ENCODE measurements at regions not wholly inside any gene's neighbourhood (a gene's known extent, or its start where the extent isn't known, plus 50 kb on each side); places are given as distances from the start of the nearest gene placed in this dataset.
A peak's percentile ranks its signal among the peaks of the same experiment; 100 is the strongest.

- no peak for TF ChIP-seq CTCF (IDR thresholded peaks at IDR 0.05; ENCODE audit: low read depth, low read length)
- DNase-seq (ENCODE audit: low read depth in 2 of 2), result no peak
- H3K4me3 ChIP-seq (replicated peaks in 1 of 2; ENCODE audit: low read depth in 2 of 2, low read length in 2 of 2), result no peak overlapping the region
Observed at GRCh38 chr4:20386906-20387305, 135.2 kb downstream of the SLIT2 start.

GRCh38 chr4:20391198-20391597 is 139.5 kb downstream of the SLIT2 start:
- peak; percentile 33 to 55 for DNase-seq (ENCODE audit: low read depth in 2 of 2)
- TF ChIP-seq CTCF (IDR thresholded peaks at IDR 0.05; ENCODE audit: low read depth, low read length), result no peak
- H3K4me3 ChIP-seq (replicated peaks in 1 of 2; ENCODE audit: low read depth in 2 of 2, low read length in 2 of 2), result no peak overlapping the region

- DNase-seq (ENCODE audit: low read depth in 2 of 2), result no peak
- no peak for TF ChIP-seq CTCF (IDR thresholded peaks at IDR 0.05; ENCODE audit: low read depth, low read length)
- H3K4me3 ChIP-seq (replicated peaks in 1 of 2; ENCODE audit: low read depth in 2 of 2, low read length in 2 of 2), result no peak overlapping the region
Observed at GRCh38 chr4:20391912-20392311, 140.2 kb downstream of the SLIT2 start.

GRCh38 chr4:20393486-20394100 is 141.9 kb downstream of the SLIT2 start:
- TF ChIP-seq CTCF (IDR thresholded peaks at IDR 0.05; ENCODE audit: low read depth, low read length), result no peak
- peak in 1 of 2 donors; percentile 34 for DNase-seq (ENCODE audit: low read depth in 2 of 2)
- no peak overlapping the region for H3K4me3 ChIP-seq (replicated peaks in 1 of 2; ENCODE audit: low read depth in 2 of 2, low read length in 2 of 2)

- TF ChIP-seq CTCF (IDR thresholded peaks at IDR 0.05; ENCODE audit: low read depth, low read length), result no peak
- no peak for DNase-seq (ENCODE audit: low read depth in 2 of 2)
Observed at GRCh38 chr4:20394512-20394911, 142.8 kb downstream of the SLIT2 start.

GRCh38 chr4:20395160-20395773 is 143.6 kb downstream of the SLIT2 start:
- peak; percentile 58 to 62 for DNase-seq (ENCODE audit: low read depth in 2 of 2)
- peak; percentile 78 for TF ChIP-seq CTCF (IDR thresholded peaks at IDR 0.05; ENCODE audit: low read depth, low read length)
- no peak overlapping the region for H3K4me3 ChIP-seq (replicated peaks in 1 of 2; ENCODE audit: low read depth in 2 of 2, low read length in 2 of 2)

More at GRCh38 chr4:20394512-20394911, 142.8 kb downstream of the SLIT2 start:
- no peak overlapping the region for H3K4me3 ChIP-seq (replicated peaks in 1 of 2; ENCODE audit: low read depth in 2 of 2, low read length in 2 of 2)

Measured in cardiac fibroblast (primary cell).